ENCODE measurements at regions not wholly inside any gene's neighbourhood (a gene's known extent, or its start where the extent isn't known, plus 50 kb on each side); places are given as distances from the start of the nearest gene placed in this dataset.

DNA sequence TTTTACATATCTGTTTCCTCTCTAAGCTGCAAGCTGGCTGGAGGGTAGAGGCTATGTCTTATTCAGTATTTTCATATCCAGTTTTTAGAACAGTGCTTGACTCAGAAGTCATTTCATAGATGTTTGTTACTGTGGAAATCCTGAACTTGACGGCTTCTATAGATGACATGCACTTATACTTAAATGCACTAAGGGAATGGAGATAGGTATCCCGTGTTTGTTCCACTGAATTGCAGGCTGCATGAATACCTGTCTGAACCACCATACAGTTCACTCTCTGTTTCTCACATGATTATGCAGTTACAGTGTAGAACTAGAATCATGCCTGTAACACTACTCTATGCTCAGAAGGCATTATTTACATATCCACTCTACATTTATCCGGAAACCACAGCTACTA lies 417.1 kb downstream of the MTX2 start:
- no peaks in the 10 kb centered on the region for H3K36me3 Mint-ChIP-seq (ENCODE audit: low read depth)
- peaks cover 20% of the 10 kb centered on the region for H3K27me3 Mint-ChIP-seq (ENCODE audit: low read depth)
- H3K4me3 Mint-ChIP-seq = no peak overlapping the region
- H3K4me1 Mint-ChIP-seq = no peaks in the 10 kb centered on the region
- no peaks in the 10 kb centered on the region for H3K9me3 Mint-ChIP-seq
- H3K27ac Mint-ChIP-seq (ENCODE audit: unreplicated experiment) = no peak overlapping the region
- TF ChIP-seq, protein P1, sequence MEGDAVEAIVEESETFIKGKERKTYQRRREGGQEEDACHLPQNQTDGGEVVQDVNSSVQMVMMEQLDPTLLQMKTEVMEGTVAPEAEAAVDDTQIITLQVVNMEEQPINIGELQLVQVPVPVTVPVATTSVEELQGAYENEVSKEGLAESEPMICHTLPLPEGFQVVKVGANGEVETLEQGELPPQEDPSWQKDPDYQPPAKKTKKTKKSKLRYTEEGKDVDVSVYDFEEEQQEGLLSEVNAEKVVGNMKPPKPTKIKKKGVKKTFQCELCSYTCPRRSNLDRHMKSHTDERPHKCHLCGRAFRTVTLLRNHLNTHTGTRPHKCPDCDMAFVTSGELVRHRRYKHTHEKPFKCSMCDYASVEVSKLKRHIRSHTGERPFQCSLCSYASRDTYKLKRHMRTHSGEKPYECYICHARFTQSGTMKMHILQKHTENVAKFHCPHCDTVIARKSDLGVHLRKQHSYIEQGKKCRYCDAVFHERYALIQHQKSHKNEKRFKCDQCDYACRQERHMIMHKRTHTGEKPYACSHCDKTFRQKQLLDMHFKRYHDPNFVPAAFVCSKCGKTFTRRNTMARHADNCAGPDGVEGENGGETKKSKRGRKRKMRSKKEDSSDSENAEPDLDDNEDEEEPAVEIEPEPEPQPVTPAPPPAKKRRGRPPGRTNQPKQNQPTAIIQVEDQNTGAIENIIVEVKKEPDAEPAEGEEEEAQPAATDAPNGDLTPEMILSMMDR (conservative IDR thresholded peaks at IDR 0.05) = no peak
- DNase-seq (ENCODE audit: low read depth, low spot score) = no peak

DNA sequence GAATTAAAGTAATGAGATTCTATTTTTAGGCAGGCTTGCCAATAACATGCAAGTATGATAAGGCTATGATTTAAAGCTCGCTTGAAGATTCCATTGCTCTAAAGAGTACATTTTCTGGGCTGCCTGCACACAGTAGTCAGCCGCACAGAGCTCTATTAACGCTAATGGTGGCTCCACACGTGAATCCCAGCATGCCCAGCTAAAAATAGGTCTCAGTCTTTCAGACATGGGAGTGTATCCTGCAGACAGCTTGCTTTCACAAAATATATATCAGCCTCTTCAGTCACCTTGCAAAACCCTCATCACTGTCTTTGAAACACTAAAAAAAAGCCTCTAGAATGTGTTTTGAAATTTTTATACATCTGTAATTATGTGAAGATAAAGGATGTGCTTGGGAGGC lies 418.1 kb downstream of the MTX2 start:
- H3K4me3 Mint-ChIP-seq = no peak overlapping the region
- peaks cover 22% of the 10 kb centered on the region for H3K27me3 Mint-ChIP-seq (ENCODE audit: low read depth)
- no peak overlapping the region for H3K27ac Mint-ChIP-seq (ENCODE audit: unreplicated experiment)
- H3K9me3 Mint-ChIP-seq = no peaks in the 10 kb centered on the region
- TF ChIP-seq, protein P1 (conservative IDR thresholded peaks at IDR 0.05) = no peak
- no peaks in the 10 kb centered on the region for H3K4me1 Mint-ChIP-seq
- DNase-seq (ENCODE audit: low read depth, low spot score) = no peak
- no peaks in the 10 kb centered on the region for H3K36me3 Mint-ChIP-seq (ENCODE audit: low read depth)

DNA sequence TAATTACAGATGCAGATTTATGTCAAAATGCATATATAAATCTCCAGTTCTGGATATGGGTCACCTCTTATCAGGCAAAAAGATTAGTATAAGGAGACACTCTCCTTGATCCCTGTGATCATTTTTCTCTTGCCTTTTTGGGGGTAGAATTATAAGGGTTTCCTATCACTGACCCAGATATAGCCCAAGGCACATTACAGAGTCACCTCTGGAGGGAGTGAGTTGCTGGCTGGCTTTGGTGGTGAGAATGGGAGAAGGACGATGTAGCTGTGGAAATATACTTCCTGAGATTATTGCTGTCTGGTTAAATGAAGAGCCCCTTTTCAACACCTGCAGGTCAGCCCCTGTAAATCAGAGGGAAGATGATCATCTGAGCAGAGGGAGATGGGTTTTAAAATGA lies 418.7 kb downstream of the MTX2 start:
- Mint-ChIP-seq H3K27ac (ENCODE audit: unreplicated experiment) (no peak overlapping the region), H3K4me1 (no peaks in the 10 kb centered on the region)

DNA sequence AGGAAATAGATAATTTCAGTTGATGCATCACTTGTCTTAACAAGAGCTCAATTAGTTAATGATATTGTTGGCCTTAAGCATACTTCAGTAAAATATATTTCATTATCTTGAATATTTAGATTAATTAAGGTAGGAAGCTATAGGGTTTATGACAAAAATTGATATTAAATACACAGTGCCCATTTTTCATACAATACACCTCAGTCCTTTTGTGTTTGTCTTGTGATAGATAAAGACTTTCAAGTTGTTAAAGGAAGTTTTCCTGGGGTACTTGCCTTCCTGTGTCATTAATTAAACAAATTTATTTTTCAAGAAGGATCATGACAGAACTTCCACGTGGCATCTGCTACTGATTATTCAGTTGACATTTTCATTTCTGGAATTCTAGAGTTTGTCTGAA lies 420.5 kb downstream of the MTX2 start:
- TF ChIP-seq, protein P1 (conservative IDR thresholded peaks at IDR 0.05) = no peak
- no peak for DNase-seq (ENCODE audit: low read depth, low spot score)
- no peak overlapping the region for H3K27ac Mint-ChIP-seq (ENCODE audit: unreplicated experiment)

More for the DNA sequence above, 418.7 kb downstream of the MTX2 start:
- TF ChIP-seq, protein P1 (conservative IDR thresholded peaks at IDR 0.05) = no peak
- no peaks in the 10 kb centered on the region for H3K9me3 Mint-ChIP-seq
- DNase-seq (ENCODE audit: low read depth, low spot score) = no peak
- H3K36me3 Mint-ChIP-seq (ENCODE audit: low read depth) = no peaks in the 10 kb centered on the region
- no peak overlapping the region for H3K4me3 Mint-ChIP-seq
- peaks cover 16% of the 10 kb centered on the region for H3K27me3 Mint-ChIP-seq (ENCODE audit: low read depth)

DNA sequence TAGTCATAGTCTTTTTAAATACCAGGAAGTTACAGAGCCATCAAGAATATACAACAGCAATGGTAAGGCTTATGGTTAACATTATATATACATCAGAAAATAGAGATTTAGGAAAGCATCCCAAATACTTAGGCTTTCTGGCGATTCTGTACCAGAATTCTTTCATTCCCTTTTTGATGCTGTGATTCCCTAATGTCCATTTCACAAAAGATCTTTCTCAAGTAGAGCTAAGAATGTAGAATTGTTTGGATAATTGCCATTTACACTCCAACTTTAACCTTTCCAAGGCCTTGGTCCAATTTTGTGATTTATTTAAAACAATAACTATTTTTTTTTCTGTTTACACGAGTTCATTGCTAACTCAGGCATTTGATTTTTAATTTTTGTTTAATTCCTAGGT lies 422.2 kb downstream of the MTX2 start:
- H3K4me3 Mint-ChIP-seq = no peak overlapping the region
- no peaks in the 10 kb centered on the region for H3K4me1 Mint-ChIP-seq
- no peaks in the 10 kb centered on the region for H3K36me3 Mint-ChIP-seq (ENCODE audit: low read depth)
- no peaks in the 10 kb centered on the region for H3K9me3 Mint-ChIP-seq
- H3K27ac Mint-ChIP-seq (ENCODE audit: unreplicated experiment) = no peak overlapping the region
- no peak for DNase-seq (ENCODE audit: low read depth, low spot score)
- peaks cover 9% of the 10 kb centered on the region for H3K27me3 Mint-ChIP-seq (ENCODE audit: low read depth)
- TF ChIP-seq, protein P1 (conservative IDR thresholded peaks at IDR 0.05) = no peak

More for the DNA sequence above, 420.5 kb downstream of the MTX2 start:
- H3K4me3 Mint-ChIP-seq = no peak overlapping the region
- H3K27me3 Mint-ChIP-seq (ENCODE audit: low read depth) = peaks cover 12% of the 10 kb centered on the region
- H3K4me1 Mint-ChIP-seq = no peaks in the 10 kb centered on the region
- H3K9me3 Mint-ChIP-seq = no peaks in the 10 kb centered on the region
- no peaks in the 10 kb centered on the region for H3K36me3 Mint-ChIP-seq (ENCODE audit: low read depth)

DNA sequence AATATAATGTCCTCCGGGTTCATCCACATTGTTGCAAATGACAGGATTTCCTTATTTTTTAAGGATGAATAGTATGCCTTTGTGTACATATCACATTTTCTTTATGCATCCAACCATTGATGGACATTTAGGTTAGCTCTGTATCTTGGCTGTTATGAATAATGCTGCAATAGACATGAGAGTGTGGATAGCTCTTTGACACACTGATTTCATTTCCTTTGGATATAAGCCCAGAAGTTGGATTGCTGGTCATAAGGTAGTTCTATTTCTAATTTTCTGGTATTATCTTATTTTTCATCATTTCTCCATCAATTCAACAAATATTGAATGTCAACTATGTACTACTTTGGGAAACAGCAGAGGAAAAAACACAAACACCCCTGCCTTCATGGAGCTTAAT lies 423.3 kb downstream of the MTX2 start:
- H3K9me3 Mint-ChIP-seq = no peaks in the 10 kb centered on the region
- no peak overlapping the region for H3K27ac Mint-ChIP-seq (ENCODE audit: unreplicated experiment)
- peaks cover 9% of the 10 kb centered on the region for H3K27me3 Mint-ChIP-seq (ENCODE audit: low read depth)
- no peaks in the 10 kb centered on the region for H3K36me3 Mint-ChIP-seq (ENCODE audit: low read depth)
- no peak overlapping the region for H3K4me3 Mint-ChIP-seq
- H3K4me1 Mint-ChIP-seq = no peaks in the 10 kb centered on the region
- DNase-seq (ENCODE audit: low read depth, low spot score) = no peak
- TF ChIP-seq, protein P1 (conservative IDR thresholded peaks at IDR 0.05) = no peak

All from neural crest cell (in vitro differentiated cells).